GM21367 (cell line): ENCODE measurements at regions not wholly inside any gene's neighbourhood (a gene's known extent, or its start where the extent isn't known, plus 50 kb on each side); places are given as distances from the start of the nearest gene placed in this dataset.
"Not testable (repeated sequence)": the region's sequence is repeated elsewhere in the genome, so short reads cannot be mapped to it uniquely, and the experiment has no call there.

Experiments used
- ATAC-seq: cut with Tn5 transposase; IDR thresholded peaks from one replicate; pipeline ENCODE4 v1.9.1; 2021; ENCODE audit not compliant: unreplicated experiment

GRCh38 chr18:29459972-29460371 lies 1283.0 kb upstream of the CDH2 start:
- no peak for ATAC-seq

- ATAC-seq = no peak
These were observed 1280.5 kb upstream of the CDH2 start for GRCh38 chr18:29457316-29457889.

- no peak for ATAC-seq
These were observed 1272.5 kb upstream of the CDH2 start for GRCh38 chr18:29449424-29449823.

GRCh38 chr18:29439398-29439797 lies 1262.5 kb upstream of the CDH2 start:
- no peak for ATAC-seq

- ATAC-seq = no peak
These were observed 1259.5 kb upstream of the CDH2 start for GRCh38 chr18:29436459-29436858.

- no peak for ATAC-seq
These were observed 1257.7 kb upstream of the CDH2 start for GRCh38 chr18:29434650-29435049.

- ATAC-seq = no peak
These were observed 1253.5 kb upstream of the CDH2 start for GRCh38 chr18:29430416-29430815.

- no peak for ATAC-seq
These were observed 1241.2 kb upstream of the CDH2 start for GRCh38 chr18:29418136-29418535.

- no peak for ATAC-seq
These were observed 1230.1 kb upstream of the CDH2 start for GRCh38 chr18:29406996-29407395.

GRCh38 chr18:29397536-29397935 lies 1220.6 kb upstream of the CDH2 start:
- ATAC-seq = no peak

- ATAC-seq = peak; percentile 65
These were observed 1206.7 kb upstream of the CDH2 start for GRCh38 chr18:29383311-29384273.

- ATAC-seq = no peak
These were observed 1201.8 kb upstream of the CDH2 start for GRCh38 chr18:29378651-29379136.

- no peak for ATAC-seq
These were observed 1200.4 kb upstream of the CDH2 start for GRCh38 chr18:29377346-29377745.

GRCh38 chr18:29373000-29373399 lies 1196.1 kb upstream of the CDH2 start:
- ATAC-seq = no peak

- no peak for ATAC-seq
These were observed 1184.9 kb upstream of the CDH2 start for GRCh38 chr18:29361843-29362242.

GRCh38 chr18:29360659-29361058 lies 1183.7 kb upstream of the CDH2 start:
- ATAC-seq = not testable (repeated sequence)

- not testable (repeated sequence) for ATAC-seq
These were observed 1182.3 kb upstream of the CDH2 start for GRCh38 chr18:29359222-29359621.

- no peak for ATAC-seq
These were observed 1174.2 kb upstream of the CDH2 start for GRCh38 chr18:29351171-29351570.

- ATAC-seq = no peak
These were observed 1152.0 kb upstream of the CDH2 start for GRCh38 chr18:29328932-29329331.

GRCh38 chr18:29326214-29326613 lies 1149.3 kb upstream of the CDH2 start:
- no peak for ATAC-seq

GRCh38 chr18:29321561-29321960 lies 1144.6 kb upstream of the CDH2 start:
- no peak for ATAC-seq

GRCh38 chr18:29313312-29313711 lies 1136.4 kb upstream of the CDH2 start:
- no peak for ATAC-seq
